Vagina (tissue), 2 donors: ENCODE measurements at regions not wholly inside any gene's neighbourhood (a gene's known extent, or its start where the extent isn't known, plus 50 kb on each side); places are given as distances from the start of the nearest gene placed in this dataset.

ENCODE experiments used
- POLR2A ChIP-seq, 2 donors: fragments of 450-650 bp; IDR thresholded peaks; one replicate each; pipeline ENCODE4 v1.6.1; 2017; ENCODE audit warnings: antibody characterized with exemption in 2 of 2, mild to moderate bottlenecking in 2 of 2, moderate library complexity in 2 of 2
- TF ChIP-seq, protein P1 (sequence below), 3 experiments: fragments of 450-650 bp in 2 of 3; fragments of 200-600 bp in 1 of 3; sonication (generic) in 1 of 3; IDR thresholded peaks; one replicate each; pipeline ENCODE4 v1.5.1; 2017 to 2019; ENCODE audit warnings: antibody characterized with exemption in 3 of 3, mild to moderate bottlenecking in 2 of 3, moderate library complexity in 2 of 3

DNA sequence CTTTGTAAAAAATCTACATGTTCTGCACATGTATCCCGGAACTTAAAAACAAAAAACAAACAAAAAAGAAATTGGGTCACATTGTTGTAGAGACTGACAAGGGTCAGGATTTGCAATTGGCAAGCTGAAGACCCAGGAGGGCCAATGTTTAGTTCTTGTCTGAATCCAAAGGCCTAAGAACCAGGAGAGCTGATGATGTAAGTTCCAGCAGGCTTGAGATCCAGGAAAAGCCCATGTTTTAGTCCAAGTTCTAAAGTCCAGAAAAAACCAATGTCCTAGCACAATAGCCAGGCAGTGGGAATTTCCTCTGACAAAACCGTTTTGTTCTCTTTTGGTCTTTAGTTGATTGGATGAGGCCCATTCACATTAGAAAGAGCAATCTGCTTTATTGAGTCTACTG lies 244.9 kb downstream of the DMAC1 start:
- TF ChIP-seq, protein P1, sequence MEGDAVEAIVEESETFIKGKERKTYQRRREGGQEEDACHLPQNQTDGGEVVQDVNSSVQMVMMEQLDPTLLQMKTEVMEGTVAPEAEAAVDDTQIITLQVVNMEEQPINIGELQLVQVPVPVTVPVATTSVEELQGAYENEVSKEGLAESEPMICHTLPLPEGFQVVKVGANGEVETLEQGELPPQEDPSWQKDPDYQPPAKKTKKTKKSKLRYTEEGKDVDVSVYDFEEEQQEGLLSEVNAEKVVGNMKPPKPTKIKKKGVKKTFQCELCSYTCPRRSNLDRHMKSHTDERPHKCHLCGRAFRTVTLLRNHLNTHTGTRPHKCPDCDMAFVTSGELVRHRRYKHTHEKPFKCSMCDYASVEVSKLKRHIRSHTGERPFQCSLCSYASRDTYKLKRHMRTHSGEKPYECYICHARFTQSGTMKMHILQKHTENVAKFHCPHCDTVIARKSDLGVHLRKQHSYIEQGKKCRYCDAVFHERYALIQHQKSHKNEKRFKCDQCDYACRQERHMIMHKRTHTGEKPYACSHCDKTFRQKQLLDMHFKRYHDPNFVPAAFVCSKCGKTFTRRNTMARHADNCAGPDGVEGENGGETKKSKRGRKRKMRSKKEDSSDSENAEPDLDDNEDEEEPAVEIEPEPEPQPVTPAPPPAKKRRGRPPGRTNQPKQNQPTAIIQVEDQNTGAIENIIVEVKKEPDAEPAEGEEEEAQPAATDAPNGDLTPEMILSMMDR (IDR thresholded peaks at IDR 0.05): no peak
- no peak for TF ChIP-seq POLR2A (IDR thresholded peaks at IDR 0.05)
